CD4-positive, alpha-beta memory T cell (primary cell): ENCODE measurements at regions not wholly inside any gene's neighbourhood (a gene's known extent, or its start where the extent isn't known, plus 50 kb on each side); places are given as distances from the start of the nearest gene placed in this dataset.

ENCODE experiments used
- CTCF ChIA-PET: fragments of 350-600 bp; sonication (Branson Sonifier 250); formaldehyde crosslinking; loops from one replicate; lab custom pipeline; 2021; ENCODE audit warnings: inconsistent platforms; ENCODE audit not compliant: partially characterized antibody; lab: Charles Lee
- POLR2A ChIA-PET: fragments of 350-600 bp; sonication (Branson Sonifier 250); formaldehyde crosslinking; loops from one replicate; lab custom pipeline; 2021; ENCODE audit not compliant: partially characterized antibody; lab: Charles Lee
- DNase-seq, 5 donors: peaks; one replicate each; pipeline versions ENCODE4 v3.0.0 to v3.0.0-alpha.2; 2020 to 2022; ENCODE audit warnings: mixed read lengths in 1 of 5
- H3K27ac ChIP-seq: one replicate; pipeline ENCODE4 v1.7.0; 2013; ENCODE audit warnings: low read depth, low read length
- H3K27me3 ChIP-seq: 2 replicates; pipeline ENCODE4 v1.7.0; 2013; ENCODE audit warnings: mild to moderate bottlenecking, low read length, moderate library complexity; ENCODE audit not compliant: insufficient read depth
- H3K36me3 ChIP-seq: 2 replicates; pipeline ENCODE4 v1.7.0; 2013; ENCODE audit warnings: mild to moderate bottlenecking, low read length, moderate library complexity; ENCODE audit not compliant: insufficient read depth
- H3K4me1 ChIP-seq: 2 replicates; pipeline ENCODE4 v1.7.0; 2013; ENCODE audit warnings: mild to moderate bottlenecking, low read length, moderate library complexity; ENCODE audit not compliant: insufficient read depth
- H3K4me3 ChIP-seq, 2 donors: one replicate each; pipeline ENCODE4 v1.7.0; 2013; ENCODE audit warnings: low read length in 2 of 2, mild to moderate bottlenecking in 1 of 2
- H3K9me3 ChIP-seq, 2 donors: one replicate each; pipeline ENCODE4 v1.7.0; 2013; ENCODE audit warnings: low read length in 2 of 2, control low read depth in 1 of 2; ENCODE audit not compliant: control insufficient read depth in 1 of 2
- H3K27ac Mint-ChIP-seq, 7 donors: one replicate each; pipeline ENCODE4 v1.8.0; 2020 to 2021; ENCODE audit warnings: mixed read lengths in 7 of 7, mild to moderate bottlenecking in 6 of 7, inconsistent platforms in 3 of 7, moderate library complexity in 3 of 7
- H3K27me3 Mint-ChIP-seq, 2 donors: one replicate each; pipeline ENCODE4 v1.8.0; 2020 to 2021; ENCODE audit warnings: mixed read lengths in 2 of 2
- H3K36me3 Mint-ChIP-seq, 2 donors: one replicate each; pipeline ENCODE4 v1.8.0; 2020 to 2021; ENCODE audit warnings: mixed read lengths in 2 of 2, inconsistent platforms in 1 of 2, mild to moderate bottlenecking in 1 of 2
- H3K4me1 Mint-ChIP-seq, 4 donors: one replicate each; pipeline ENCODE4 v1.8.0; 2020 to 2021; ENCODE audit warnings: mixed read lengths in 4 of 4, mild to moderate bottlenecking in 1 of 4
- H3K4me3 Mint-ChIP-seq, 8 donors: one replicate each; pipeline ENCODE4 v1.8.0; 2020 to 2021; ENCODE audit warnings: mixed read lengths in 8 of 8, mild to moderate bottlenecking in 7 of 8, moderate library complexity in 6 of 8, inconsistent platforms in 3 of 8
- H3K9me3 Mint-ChIP-seq, 8 donors: one replicate each; pipeline ENCODE4 v1.8.0; 2020 to 2021; ENCODE audit warnings: mixed read lengths in 8 of 8, mild to moderate bottlenecking in 5 of 8, inconsistent platforms in 3 of 8, moderate library complexity in 1 of 8
- intact Hi-C: fragments of 100-400 bp; cut with micrococcal nuclease; formaldehyde crosslinking; loops from one replicate; pipeline ENCODE4 v1.15.1; 2023

DNA sequence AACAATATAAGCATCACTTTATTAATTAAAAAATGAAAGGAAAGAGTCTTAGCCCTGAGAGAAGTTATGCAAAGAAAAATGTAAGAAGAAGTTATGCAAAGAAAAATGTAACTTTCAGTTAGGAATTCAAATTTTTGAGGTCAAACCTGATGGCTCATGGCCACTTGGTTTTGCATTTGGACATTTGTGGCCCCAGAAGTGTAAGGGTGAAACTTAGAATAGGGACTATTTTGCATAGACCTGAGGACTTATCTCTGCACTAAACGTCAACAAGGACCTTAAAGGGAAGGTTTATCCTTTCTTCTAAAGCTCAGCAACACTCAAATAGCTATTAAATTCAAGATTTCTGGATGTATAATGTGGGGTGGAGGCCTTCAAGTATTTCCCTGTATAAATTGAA lies 724.5 kb upstream of the POT1 start:
- DNase-seq = no peak
- peaks cover 0 to 21% (median 6%) of the 10 kb centered on the region in 8 donors for H3K9me3 Mint-ChIP-seq
- no peaks in the 10 kb centered on the region for H3K27me3 Mint-ChIP-seq
- no peaks in the 10 kb centered on the region for H3K4me1 Mint-ChIP-seq
- no peak overlapping the region for H3K27ac ChIP-seq
- no peaks in the 10 kb centered on the region for H3K36me3 Mint-ChIP-seq
- H3K4me1 ChIP-seq = no peaks in the 10 kb centered on the region
- POLR2A ChIA-PET = no interaction called here
- H3K27ac Mint-ChIP-seq = no peak overlapping the region
- intact Hi-C loops = no loop called here
- H3K27me3 ChIP-seq = no peaks in the 10 kb centered on the region
- H3K4me3 Mint-ChIP-seq = no peak overlapping the region
- H3K36me3 ChIP-seq = no peaks in the 10 kb centered on the region
- H3K9me3 ChIP-seq = no peaks in the 10 kb centered on the region
- CTCF ChIA-PET = no interaction called here
- no peak overlapping the region for H3K4me3 ChIP-seq

DNA sequence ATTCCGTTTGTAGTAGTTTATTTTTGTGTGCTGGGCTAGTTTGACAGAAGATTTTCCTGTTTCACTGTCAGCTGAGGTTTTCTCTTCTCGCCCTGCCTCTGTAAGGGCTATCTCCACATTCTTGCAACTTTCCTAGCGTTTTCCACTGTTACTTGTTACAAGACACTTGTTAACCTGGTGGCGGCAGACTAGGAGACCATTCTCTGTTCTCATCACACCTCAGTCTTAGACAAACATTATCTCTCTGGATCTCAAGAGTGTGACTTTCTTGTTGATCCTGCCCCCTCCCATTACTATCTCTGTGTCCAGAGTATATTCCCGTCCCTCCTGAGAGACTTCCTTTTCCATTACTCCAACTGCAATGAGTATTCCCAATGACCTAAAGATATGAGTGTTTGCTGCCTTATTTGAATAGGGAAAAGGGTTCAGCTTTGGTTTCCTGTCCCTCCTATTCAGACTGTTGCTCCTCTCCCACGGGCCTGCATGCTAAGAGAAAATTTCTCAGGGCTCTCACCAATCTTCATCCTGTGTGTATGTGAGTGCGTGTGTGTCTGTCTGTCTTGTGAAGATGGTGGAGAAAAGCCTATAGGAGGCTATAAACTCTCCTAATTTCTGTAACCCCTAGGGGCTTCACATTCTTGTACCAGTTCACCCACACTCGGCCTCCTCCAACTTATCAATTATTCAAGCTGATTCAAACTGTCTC lies 722.4 kb upstream of the POT1 start:
- Mint-ChIP-seq H3K36me3 (no peaks in the 10 kb centered on the region), H3K4me3 (no peak overlapping the region), H3K27me3 (no peaks in the 10 kb centered on the region), H3K27ac (no peak overlapping the region), H3K9me3 (peaks cover 4 to 24% (median 7%) of the 10 kb centered on the region in 8 donors), H3K4me1 (no peaks in the 10 kb centered on the region)
- no peak for DNase-seq
- intact Hi-C loops = no loop called here
- ChIA-PET CTCF (no interaction called here), POLR2A (no interaction called here)
- Histone ChIP-seq H3K27ac (no peak overlapping the region), H3K4me3 (no peak overlapping the region), H3K4me1 (no peaks in the 10 kb centered on the region), H3K36me3 (no peaks in the 10 kb centered on the region), H3K9me3 (no peaks in the 10 kb centered on the region), H3K27me3 (no peaks in the 10 kb centered on the region)

DNA sequence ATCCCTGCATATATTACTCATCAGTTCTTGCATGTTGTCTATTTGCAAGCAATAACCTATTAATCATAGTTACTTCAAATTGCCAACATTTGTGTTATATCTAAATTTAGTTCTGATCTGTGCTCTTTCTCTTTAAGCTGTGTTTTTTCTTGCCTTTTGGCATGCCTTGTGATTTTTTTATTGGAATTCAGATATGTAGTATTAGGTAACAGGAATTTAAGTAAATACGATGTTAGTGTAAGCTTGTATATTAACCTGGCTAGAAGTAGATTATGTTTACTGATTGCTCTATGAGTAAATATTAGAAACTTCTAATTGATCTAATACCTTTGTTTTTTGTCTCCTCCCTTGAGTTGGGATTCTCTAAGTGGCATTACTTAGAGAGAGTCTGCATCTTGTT lies 718.9 kb upstream of the POT1 start:
- POLR2A ChIA-PET = no interaction called here
- Mint-ChIP-seq H3K4me1 (no peaks in the 10 kb centered on the region), H3K36me3 (no peaks in the 10 kb centered on the region), H3K27ac (no peak overlapping the region), H3K9me3 (peaks cover 4 to 25% (median 8%) of the 10 kb centered on the region in 8 donors), H3K27me3 (no peaks in the 10 kb centered on the region), H3K4me3 (no peak overlapping the region)
- intact Hi-C loops = no loop called here
- Histone ChIP-seq H3K27ac (no peak overlapping the region), H3K27me3 (no peaks in the 10 kb centered on the region), H3K4me1 (no peaks in the 10 kb centered on the region), H3K4me3 (no peak overlapping the region), H3K36me3 (no peaks in the 10 kb centered on the region), H3K9me3 (no peaks in the 10 kb centered on the region)
- no peak for DNase-seq
- CTCF ChIA-PET = no interaction called here

DNA sequence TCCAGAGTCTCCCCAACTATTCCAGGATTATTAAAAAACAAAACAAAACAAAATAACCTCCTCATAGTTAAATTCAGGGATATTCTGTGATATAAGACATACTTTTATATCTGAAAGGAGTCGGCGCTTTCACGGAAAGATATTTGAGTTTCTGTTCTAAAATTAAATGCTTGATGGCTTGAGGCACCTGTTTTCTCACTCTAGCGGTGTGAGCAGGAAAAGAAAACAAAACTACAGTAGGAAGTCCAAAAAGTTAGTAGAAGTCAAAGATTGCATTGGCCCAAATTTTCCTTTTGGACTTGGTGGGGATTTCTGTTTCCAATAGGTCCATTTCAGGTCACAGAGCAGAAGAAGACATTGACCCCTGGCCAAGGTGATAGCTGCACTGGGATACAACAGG lies 716.1 kb upstream of the POT1 start:
- intact Hi-C loops = no loop called here

DNA sequence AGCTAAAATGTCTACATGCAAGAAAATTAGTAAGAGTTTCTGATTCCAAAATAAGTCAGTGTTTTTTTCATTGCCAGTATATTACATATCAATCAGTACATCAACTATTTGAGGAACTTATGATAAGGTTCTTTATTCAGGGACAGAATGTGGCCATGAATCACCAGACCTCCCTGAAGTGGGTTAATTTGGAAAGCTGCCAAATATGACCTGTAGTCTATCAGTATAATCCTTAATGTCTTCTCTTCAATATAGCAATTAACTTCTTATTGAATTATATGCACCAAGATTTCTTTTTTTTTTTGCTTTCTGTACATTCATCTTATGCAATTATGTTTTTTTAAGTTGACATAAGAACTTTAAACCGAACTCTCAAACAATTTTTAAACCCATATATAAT lies 714.5 kb upstream of the POT1 start:
- no peak overlapping the region for H3K27ac Mint-ChIP-seq
- peaks cover 2 to 21% (median 6%) of the 10 kb centered on the region in 8 donors for H3K9me3 Mint-ChIP-seq
- H3K4me1 Mint-ChIP-seq = no peaks in the 10 kb centered on the region
- ChIA-PET POLR2A (no interaction called here), CTCF (no interaction called here)
- DNase-seq = no peak
- no peak overlapping the region for H3K4me3 Mint-ChIP-seq
- no peaks in the 10 kb centered on the region for H3K36me3 ChIP-seq
- H3K4me3 ChIP-seq = no peak overlapping the region
- H3K27me3 ChIP-seq = no peaks in the 10 kb centered on the region
- no peaks in the 10 kb centered on the region for H3K4me1 ChIP-seq
- no peaks in the 10 kb centered on the region for H3K27me3 Mint-ChIP-seq
- intact Hi-C loops = no loop called here
- no peak overlapping the region for H3K27ac ChIP-seq
- H3K9me3 ChIP-seq = no peaks in the 10 kb centered on the region
- no peaks in the 10 kb centered on the region for H3K36me3 Mint-ChIP-seq

More for the DNA sequence above, 716.1 kb upstream of the POT1 start:
- H3K36me3 ChIP-seq = no peaks in the 10 kb centered on the region
- H3K27ac ChIP-seq = no peak overlapping the region
- no peaks in the 10 kb centered on the region for H3K9me3 ChIP-seq
- H3K27me3 Mint-ChIP-seq = no peaks in the 10 kb centered on the region
- ChIA-PET POLR2A (interaction anchor here (0.6 kb wide), 1 partner anchor 11 kb away, joined by 3 read pairs; no protein-coding TSS in a partner anchor), CTCF (no interaction called here)
- no peak overlapping the region for H3K27ac Mint-ChIP-seq
- no peak for DNase-seq
- H3K9me3 Mint-ChIP-seq = peaks cover 2 to 21% (median 6%) of the 10 kb centered on the region in 8 donors
- no peak overlapping the region for H3K4me3 Mint-ChIP-seq
- no peaks in the 10 kb centered on the region for H3K4me1 ChIP-seq
- H3K4me1 Mint-ChIP-seq = no peaks in the 10 kb centered on the region
- no peaks in the 10 kb centered on the region for H3K27me3 ChIP-seq
- no peaks in the 10 kb centered on the region for H3K36me3 Mint-ChIP-seq
- no peak overlapping the region for H3K4me3 ChIP-seq

DNA sequence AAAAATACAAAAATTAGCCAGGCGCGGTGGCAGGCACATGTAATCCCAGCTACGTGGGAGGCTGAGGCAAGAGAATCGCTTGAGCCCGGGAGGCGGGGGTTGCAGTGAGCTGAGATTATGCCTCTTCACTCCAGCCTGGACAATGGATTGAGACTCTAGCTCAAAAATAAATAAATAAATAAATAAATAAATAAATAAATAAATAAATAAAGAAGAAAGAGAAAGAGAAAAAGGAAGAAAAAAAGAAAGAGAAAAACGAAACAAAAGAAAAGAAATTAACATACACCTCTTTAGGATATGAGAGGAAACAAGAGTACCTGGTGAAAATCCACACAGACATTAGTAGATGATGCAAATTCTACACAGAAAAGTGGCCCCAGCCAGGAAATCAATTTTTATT lies 713.7 kb upstream of the POT1 start:
- no peaks in the 10 kb centered on the region for H3K4me1 ChIP-seq
- Mint-ChIP-seq H3K9me3 (peaks cover 0 to 19% (median 3%) of the 10 kb centered on the region in 8 donors), H3K4me3 (no peak overlapping the region), H3K27me3 (no peaks in the 10 kb centered on the region), H3K4me1 (no peaks in the 10 kb centered on the region), H3K36me3 (no peaks in the 10 kb centered on the region), H3K27ac (no peak overlapping the region)
- DNase-seq = no peak
- POLR2A ChIA-PET = no interaction called here
- CTCF ChIA-PET = no interaction called here
- H3K27ac ChIP-seq = no peak overlapping the region
- H3K27me3 ChIP-seq = no peaks in the 10 kb centered on the region
- H3K36me3 ChIP-seq = no peaks in the 10 kb centered on the region
- no peaks in the 10 kb centered on the region for H3K9me3 ChIP-seq
- H3K4me3 ChIP-seq = no peak overlapping the region
- intact Hi-C loops = no loop called here

DNA sequence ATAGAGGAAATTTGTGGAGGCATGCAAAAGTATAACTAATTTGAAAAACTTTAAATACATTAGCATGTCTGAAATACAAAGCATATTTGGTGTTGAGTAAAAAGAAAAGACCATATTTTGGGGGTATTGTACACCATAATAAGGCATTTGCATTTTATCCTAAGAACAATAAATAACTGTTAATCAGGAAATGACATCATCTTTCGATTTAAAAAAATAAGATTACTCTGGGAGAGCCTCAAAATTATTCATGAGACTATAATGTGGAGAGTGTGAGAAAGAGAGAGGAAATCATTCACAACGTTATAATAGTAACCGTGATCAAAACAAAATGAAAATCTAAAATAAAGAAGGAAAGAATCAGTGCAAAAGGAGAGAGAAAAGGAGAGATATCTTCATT lies 712.3 kb upstream of the POT1 start:
- Mint-ChIP-seq H3K27ac (no peak overlapping the region), H3K4me1 (no peaks in the 10 kb centered on the region), H3K9me3 (peaks cover 0 to 15% (median 3%) of the 10 kb centered on the region in 8 donors), H3K36me3 (no peaks in the 10 kb centered on the region), H3K4me3 (no peak overlapping the region), H3K27me3 (no peaks in the 10 kb centered on the region)
- Histone ChIP-seq H3K36me3 (no peaks in the 10 kb centered on the region), H3K27ac (no peak overlapping the region), H3K9me3 (no peaks in the 10 kb centered on the region), H3K4me3 (no peak overlapping the region), H3K27me3 (no peaks in the 10 kb centered on the region), H3K4me1 (no peaks in the 10 kb centered on the region)
- intact Hi-C loops = no loop called here
- CTCF ChIA-PET = no interaction called here
- POLR2A ChIA-PET = no interaction called here
- DNase-seq = no peak
